ENCODE measurements at regions not wholly inside any gene's neighbourhood (a gene's known extent, or its start where the extent isn't known, plus 50 kb on each side); places are given as distances from the start of the nearest gene placed in this dataset.

- no peaks in the 10 kb centered on the region for H3K27me3 ChIP-seq (ENCODE audit: insufficient read depth, low read length)
- H3K18ac ChIP-seq (ENCODE audit: insufficient read length, low read depth, low read length), result no peak overlapping the region
- H4K20me1 ChIP-seq (ENCODE audit: control insufficient read depth, insufficient read depth, insufficient read length), result no peaks in the 10 kb centered on the region
- H3K9ac ChIP-seq (ENCODE audit: extremely low read depth, insufficient read length, low read length), result no peak overlapping the region
- no peak overlapping the region for H4K8ac ChIP-seq (replicated peaks; ENCODE audit: insufficient read length, low read depth, low read length)
- H4K91ac ChIP-seq (ENCODE audit: insufficient read length, low read depth, low read length), result no peak overlapping the region
- no peak overlapping the region for H2BK120ac ChIP-seq (ENCODE audit: low read depth, low read length, poor library complexity, severe bottlenecking)
- no peak overlapping the region for H3T11ph ChIP-seq (ENCODE audit: low read length)
- peaks cover 5% of the 10 kb centered on the region; the same call in 1 of the 2 replicates for H3K4me1 ChIP-seq (ENCODE audit: insufficient read depth, low read length)
- H3K23me2 ChIP-seq (ENCODE audit: insufficient read length, low read depth, low read length, poor library complexity, severe bottlenecking), result no peaks in the 10 kb centered on the region
- H3K36me3 Mint-ChIP-seq (ENCODE audit: insufficient read depth in 1 of 3, low read depth in 3 of 3), result peaks cover 0 to 2% (median 0%) of the 10 kb centered on the region in 3 experiments; a peak in 2 of 7 replicates
- no peak overlapping the region for H3K4me3 Mint-ChIP-seq
- H2AFZ ChIP-seq (ENCODE audit: low read length), result no peak overlapping the region
- H3K4me2 ChIP-seq (ENCODE audit: insufficient read depth, insufficient read length, low read length), result no peak overlapping the region
- WGBS (ENCODE audit: extremely low coverage, insufficient read length, low lambda C conversion rate), result no CpG with 5 or more reads among the region's 4 CpGs
- DNase-seq, result no peak
- no peaks in the 10 kb centered on the region for H3K79me2 ChIP-seq (ENCODE audit: insufficient read depth, low read length)
- H3K56ac ChIP-seq (ENCODE audit: insufficient read length, low read depth, low read length), result no peak overlapping the region
- no peak overlapping the region for H3K14ac ChIP-seq (ENCODE audit: insufficient read depth, low read length)
- H3K9me3 Mint-ChIP-seq, result no peaks in the 10 kb centered on the region
- no peak overlapping the region for H3K27ac ChIP-seq (ENCODE audit: insufficient read length, low read depth, low read length)
- no peak overlapping the region for H4K5ac ChIP-seq (ENCODE audit: insufficient read length, low read depth, low read length)
- no peaks in the 10 kb centered on the region for H3K27me3 Mint-ChIP-seq (ENCODE audit: low read depth)
- H2BK5ac ChIP-seq (ENCODE audit: insufficient read length, low read length), result no peak overlapping the region
- no peak overlapping the region for H2BK15ac ChIP-seq (ENCODE audit: low read depth, low read length)
- H3K9me3 ChIP-seq (ENCODE audit: control insufficient read depth, low read depth, low read length), result no peaks in the 10 kb centered on the region
- H3K79me1 ChIP-seq (ENCODE audit: insufficient read depth, low read depth, low read length, poor library complexity, severe bottlenecking), result no peaks in the 10 kb centered on the region
- TF ChIP-seq CTCF (conservative IDR thresholded peaks at IDR 0.05), result no peak
- H2BK12ac ChIP-seq (ENCODE audit: insufficient read length, low read depth, low read length), result no peak overlapping the region
- H3K4ac ChIP-seq (ENCODE audit: low read depth, low read length), result no peak overlapping the region
- no peak overlapping the region for H2BK20ac ChIP-seq (ENCODE audit: low read depth, low read length, poor library complexity, severe bottlenecking)
- H3K23ac ChIP-seq (ENCODE audit: insufficient read length, low read depth, low read length), result no peak overlapping the region
- H2AK5ac ChIP-seq (ENCODE audit: insufficient read length, low read length), result no peak overlapping the region
- H3K27ac Mint-ChIP-seq, result no peak overlapping the region
- peaks cover 21 to 23% of the 10 kb centered on the region in 2 experiments for H3K4me1 Mint-ChIP-seq
These were observed 329.9 kb downstream of the SMARCA1 start for GRCh38 chrX:129193357-129193756.

Measured in H9 (cell line).